Neuronal stem cell (in vitro differentiated cells): ENCODE measurements at regions not wholly inside any gene's neighbourhood (a gene's known extent, or its start where the extent isn't known, plus 50 kb on each side); places are given as distances from the start of the nearest gene placed in this dataset.

Experiments
- DNase-seq: peaks from one replicate; pipeline ENCODE4 v3.0.0-alpha.2; 2013; ENCODE audit warnings: low spot score
- H2AFZ ChIP-seq: one replicate; pipeline ENCODE4 v1.6.1; 2013; ENCODE audit warnings: mild to moderate bottlenecking, low read length, inconsistent platforms
- H2AK5ac ChIP-seq: 2 replicates; pipeline ENCODE4 v1.6.1; 2013; ENCODE audit warnings: low read depth, mild to moderate bottlenecking, inconsistent platforms, low read length, moderate library complexity, mixed read lengths
- H2BK120ac ChIP-seq: 2 replicates; pipeline ENCODE4 v1.6.1; 2013; ENCODE audit warnings: low read depth, mild to moderate bottlenecking, inconsistent platforms, low read length, moderate library complexity, mixed read lengths
- H2BK12ac ChIP-seq: one replicate; pipeline ENCODE4 v1.6.1; 2013; ENCODE audit warnings: low read length, inconsistent platforms
- H2BK15ac ChIP-seq: 2 replicates; pipeline ENCODE4 v1.6.1; 2013; ENCODE audit warnings: mild to moderate bottlenecking, low read length, inconsistent platforms, mixed read lengths
- H2BK5ac ChIP-seq: one replicate; pipeline ENCODE4 v1.6.1; 2013; ENCODE audit warnings: inconsistent platforms, mild to moderate bottlenecking, low read length, moderate library complexity
- H3K14ac ChIP-seq: one replicate; pipeline ENCODE4 v1.6.1; 2013; ENCODE audit warnings: low read length, inconsistent platforms
- H3K18ac ChIP-seq: 2 replicates; pipeline ENCODE4 v1.6.1; 2013; ENCODE audit warnings: low read length, inconsistent platforms
- H3K23ac ChIP-seq: 2 replicates; pipeline ENCODE4 v1.6.1; 2013; ENCODE audit warnings: low read depth, mild to moderate bottlenecking, mixed read lengths, low read length, inconsistent platforms; ENCODE audit not compliant: poor library complexity
- H3K27ac ChIP-seq: replicated peaks from 3 replicates; pipeline ENCODE4 v1.5.1; 2013; ENCODE audit warnings: low read length, inconsistent platforms
- H3K27me3 ChIP-seq, 3 experiments: 2 replicates each; pipeline ENCODE4 v1.6.1; 2013; ENCODE audit warnings: low read length in 3 of 3, mild to moderate bottlenecking in 2 of 3, inconsistent platforms in 1 of 3, low read depth in 1 of 3, mixed read lengths in 1 of 3, moderate library complexity in 1 of 3; ENCODE audit not compliant: control insufficient read depth in 3 of 3, insufficient read depth in 3 of 3
- H3K36me3 ChIP-seq, 2 donors: replicated peaks in 1 of 2; 2 replicates each; pipeline ENCODE4 v1.6.1; 2013; ENCODE audit warnings: low read length in 2 of 2; ENCODE audit not compliant: control insufficient read depth in 2 of 2, insufficient read depth in 2 of 2
- H3K4ac ChIP-seq: 2 replicates; pipeline ENCODE4 v1.6.1; 2013; ENCODE audit warnings: inconsistent platforms, mild to moderate bottlenecking, low read length, moderate library complexity
- H3K4me1 ChIP-seq, 2 donors: 1 replicate in 1 of 2; 2 replicates in 1 of 2; pipeline ENCODE4 v1.6.1; 2013; ENCODE audit warnings: low read length in 2 of 2, low read depth in 1 of 2; ENCODE audit not compliant: control insufficient read depth in 2 of 2, insufficient read depth in 1 of 2
- H3K4me2 ChIP-seq: one replicate; pipeline ENCODE4 v1.6.1; 2013; ENCODE audit warnings: mild to moderate bottlenecking, low read length, inconsistent platforms; ENCODE audit not compliant: insufficient read depth, poor library complexity, severe bottlenecking
- H3K4me3 ChIP-seq, 2 donors: 2 replicates each; pipeline ENCODE4 v1.5.1; 2013; ENCODE audit warnings: low read length in 2 of 2, mild to moderate bottlenecking in 2 of 2, inconsistent platforms in 1 of 2, moderate library complexity in 1 of 2
- H3K79me1 ChIP-seq: one replicate; pipeline ENCODE4 v1.6.1; 2013; ENCODE audit warnings: low read depth, mild to moderate bottlenecking, inconsistent platforms, low read length, moderate library complexity
- H3K9ac ChIP-seq: one replicate; pipeline ENCODE4 v1.6.1; 2013; ENCODE audit warnings: mild to moderate bottlenecking, low read depth, low read length, inconsistent platforms; ENCODE audit not compliant: poor library complexity
- H3K9me3 ChIP-seq, 2 donors: replicated peaks in 1 of 2; 2 replicates each; pipeline versions ENCODE3 to v1.6.1; 2013; ENCODE audit warnings: low read length in 2 of 2, mild to moderate bottlenecking in 2 of 2, inconsistent platforms in 1 of 2, low read depth in 1 of 2, mixed read lengths in 1 of 2, moderate library complexity in 1 of 2; ENCODE audit not compliant: control insufficient read depth in 2 of 2, insufficient read depth in 1 of 2
- H4K8ac ChIP-seq: one replicate; pipeline ENCODE4 v1.6.1; 2013; ENCODE audit warnings: low read depth, mild to moderate bottlenecking, inconsistent platforms, low read length, moderate library complexity
- H4K91ac ChIP-seq: one replicate; pipeline ENCODE4 v1.6.1; 2013; ENCODE audit warnings: low read length, low read depth, mild to moderate bottlenecking, inconsistent platforms; ENCODE audit not compliant: poor library complexity
- WGBS, 2 donors: extraction: QIAGEN DNeasy Blood & Tissue Kit; methylation state at CpG; one replicate each; pipeline ENCODE4 v1.1.7; 2013; ENCODE audit warnings: missing lambda C conversion rate in 2 of 2, mixed read lengths in 1 of 2; ENCODE audit not compliant: insufficient read length in 2 of 2, insufficient replicate concordance in 1 of 2; ENCODE audit errors: extremely low coverage in 2 of 2; 5-methylcytosine and 5-hydroxymethylcytosine counted together

GRCh38 chr14:83559721-83560120, 1970.2 kb upstream of the FLRT2 start:
- H4K8ac ChIP-seq, result no peak overlapping the region
- no peak overlapping the region for H2BK12ac ChIP-seq
- no peaks in the 10 kb centered on the region for H3K27me3 ChIP-seq
- no peak overlapping the region for H3K18ac ChIP-seq
- no peaks in the 10 kb centered on the region for H3K36me3 ChIP-seq
- H2BK15ac ChIP-seq, result no peak overlapping the region
- no peak overlapping the region for H3K9ac ChIP-seq
- no peak overlapping the region for H3K14ac ChIP-seq
- H3K4ac ChIP-seq, result no peak overlapping the region
- no peak overlapping the region for H3K27ac ChIP-seq
- no peak overlapping the region for H2BK5ac ChIP-seq
- H3K79me1 ChIP-seq, result no peaks in the 10 kb centered on the region
- no peak for DNase-seq
- no peak overlapping the region for H2AFZ ChIP-seq
- H3K4me1 ChIP-seq, result no peaks in the 10 kb centered on the region
- peaks cover 0 to 2% of the 10 kb centered on the region in 2 donors for H3K9me3 ChIP-seq
- no peak overlapping the region for H3K4me3 ChIP-seq
- no peak overlapping the region for H2AK5ac ChIP-seq
- H4K91ac ChIP-seq, result no peak overlapping the region
- H3K4me2 ChIP-seq, result no peak overlapping the region
- H2BK120ac ChIP-seq, result no peak overlapping the region
- no peak overlapping the region for H3K23ac ChIP-seq

DNA sequence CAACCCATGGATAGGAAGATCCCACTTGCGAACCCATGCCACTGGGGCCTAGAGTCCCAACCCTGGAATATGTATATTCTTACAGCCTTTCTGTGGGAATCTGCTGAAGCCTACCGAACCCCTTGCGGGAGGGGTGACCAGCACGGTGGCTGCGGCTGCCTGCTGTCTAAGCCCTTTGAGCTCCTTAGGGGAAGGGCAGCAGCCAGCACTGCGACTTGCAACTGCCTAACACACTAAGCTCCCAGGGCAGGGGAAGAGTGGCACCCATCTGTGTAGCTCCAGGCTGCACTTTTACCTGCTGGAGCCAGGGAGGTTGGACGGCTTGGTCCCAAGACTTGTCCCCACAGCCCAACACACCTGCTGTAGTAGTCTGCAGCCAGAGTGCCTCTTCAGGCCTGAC, 1968.7 kb upstream of the FLRT2 start:
- Histone ChIP-seq H2AK5ac (no peak overlapping the region), H4K91ac (no peak overlapping the region), H3K27ac (no peak overlapping the region), H2BK12ac (no peak overlapping the region), H3K4me1 (no peaks in the 10 kb centered on the region), H2BK5ac (no peak overlapping the region), H3K4me2 (no peak overlapping the region), H3K23ac (no peak overlapping the region), H2AFZ (no peak overlapping the region), H3K36me3 (no peaks in the 10 kb centered on the region), H4K8ac (no peak overlapping the region), H2BK15ac (no peak overlapping the region), H3K18ac (no peak overlapping the region), H3K9ac (no peak overlapping the region), H3K27me3 (no peaks in the 10 kb centered on the region), H3K4ac (no peak overlapping the region), H3K79me1 (no peaks in the 10 kb centered on the region), H2BK120ac (no peak overlapping the region), H3K4me3 (no peak overlapping the region), H3K14ac (no peak overlapping the region), H3K9me3 (peaks cover 0 to 2% of the 10 kb centered on the region in 2 donors)
- DNase-seq, result no peak
- WGBS, 2 donors, result no CpG with 5 or more reads among the region's 7 CpGs

GRCh38 chr14:83566567-83566966, 1963.4 kb upstream of the FLRT2 start:
- Histone ChIP-seq H2BK15ac (no peak overlapping the region), H3K4me2 (no peak overlapping the region), H3K4ac (no peak overlapping the region), H2AK5ac (no peak overlapping the region), H2BK5ac (no peak overlapping the region), H2BK120ac (no peak overlapping the region), H2AFZ (no peak overlapping the region), H3K18ac (no peak overlapping the region), H3K4me1 (no peaks in the 10 kb centered on the region), H3K9me3 (no peaks in the 10 kb centered on the region), H4K8ac (no peak overlapping the region), H3K36me3 (no peaks in the 10 kb centered on the region), H3K27me3 (no peaks in the 10 kb centered on the region), H3K23ac (no peak overlapping the region), H2BK12ac (no peak overlapping the region), H3K14ac (no peak overlapping the region), H3K27ac (no peak overlapping the region), H4K91ac (no peak overlapping the region), H3K4me3 (no peak overlapping the region), H3K79me1 (no peaks in the 10 kb centered on the region), H3K9ac (no peak overlapping the region)
- no peak for DNase-seq
- no CpG with 5 or more reads among the region's 1 CpG for WGBS, 2 donors

DNA sequence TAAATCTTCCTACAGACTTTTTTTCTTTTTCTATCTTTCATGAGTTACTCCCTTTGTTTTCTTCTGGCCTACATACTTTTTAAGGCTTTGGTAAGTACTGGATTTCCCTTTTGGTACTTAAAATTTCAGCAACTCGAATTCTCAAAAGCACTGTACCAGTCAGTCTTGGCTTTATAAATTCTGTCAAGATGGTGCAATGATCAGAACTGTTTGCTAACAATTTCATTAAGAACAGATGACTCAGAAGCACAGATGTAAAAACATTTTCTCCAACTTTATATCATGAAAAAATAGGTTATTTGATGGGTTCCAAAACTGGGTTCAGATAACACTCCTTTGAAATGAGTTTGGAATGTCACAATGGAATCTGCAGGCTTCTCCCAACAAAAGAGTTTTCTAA, 1961.8 kb upstream of the FLRT2 start:
- no peak overlapping the region for H2AFZ ChIP-seq
- H4K8ac ChIP-seq, result no peak overlapping the region
- H3K36me3 ChIP-seq, result no peaks in the 10 kb centered on the region
- no CpG with 5 or more reads among the region's 1 CpG for WGBS, 2 donors
- no peak overlapping the region for H2AK5ac ChIP-seq
- no peak overlapping the region for H2BK5ac ChIP-seq
- H3K4me2 ChIP-seq, result no peak overlapping the region
- H3K4ac ChIP-seq, result no peak overlapping the region
- no peaks in the 10 kb centered on the region for H3K9me3 ChIP-seq
- H2BK120ac ChIP-seq, result no peak overlapping the region
- no peak overlapping the region for H3K9ac ChIP-seq
- H3K4me1 ChIP-seq, result no peaks in the 10 kb centered on the region
- H3K4me3 ChIP-seq, result no peak overlapping the region
- H3K14ac ChIP-seq, result no peak overlapping the region
- no peak for DNase-seq
- H4K91ac ChIP-seq, result no peak overlapping the region
- no peak overlapping the region for H3K18ac ChIP-seq
- no peak overlapping the region for H3K27ac ChIP-seq
- H2BK15ac ChIP-seq, result no peak overlapping the region
- H3K23ac ChIP-seq, result no peak overlapping the region
- no peaks in the 10 kb centered on the region for H3K27me3 ChIP-seq
- no peaks in the 10 kb centered on the region for H3K79me1 ChIP-seq
- no peak overlapping the region for H2BK12ac ChIP-seq
